WTC11 (cell line): ENCODE measurements at regions not wholly inside any gene's neighbourhood (a gene's known extent, or its start where the extent isn't known, plus 50 kb on each side); places are given as distances from the start of the nearest gene placed in this dataset.
"Not testable (repeated sequence)": the region's sequence is repeated elsewhere in the genome, so short reads cannot be mapped to it uniquely, and the experiment has no call there.

Experiments
- ATAC-seq: fragments of 200-7000 bp; cut with Tn5 transposase; 2 replicates; pipeline ENCODE4 v1.10.0; 2021; ENCODE audit warnings: mild to moderate bottlenecking, moderate library complexity
- CTCF ChIA-PET: fragments of 300-600 bp; sonication (Branson Sonifier 250); formaldehyde crosslinking; loops from one replicate; lab custom pipeline; 2021; ENCODE audit warnings: antibody characterized with exemption; lab: Charles Lee
- POLR2A ChIA-PET: fragments of 350-600 bp; sonication (Branson Sonifier 250); formaldehyde crosslinking; loops from one replicate; lab custom pipeline; 2021; ENCODE audit warnings: antibody characterized with exemption; lab: Charles Lee
- DNase-seq: peaks from one replicate; pipeline ENCODE4 v3.0.0; 2021; ENCODE audit warnings: low spot score
- H3K27ac Mint-ChIP-seq: 2 replicates; pipeline ENCODE4 v1.8.0; 2021; ENCODE audit warnings: mixed read lengths
- H3K27me3 Mint-ChIP-seq: 2 replicates; pipeline ENCODE4 v1.8.0; 2021; ENCODE audit warnings: low read depth, mild to moderate bottlenecking, moderate library complexity, mixed read lengths
- H3K36me3 Mint-ChIP-seq: 2 replicates; pipeline ENCODE4 v1.8.0; 2021; ENCODE audit warnings: mixed read lengths
- H3K4me1 Mint-ChIP-seq: 2 replicates; pipeline ENCODE4 v1.8.0; 2022; ENCODE audit warnings: mixed read lengths
- H3K4me3 Mint-ChIP-seq: 2 replicates; pipeline ENCODE4 v1.8.0; 2021; ENCODE audit warnings: mild to moderate bottlenecking, moderate library complexity, mixed read lengths
- H3K9me3 Mint-ChIP-seq: 2 replicates; pipeline ENCODE4 v1.8.0; 2021; ENCODE audit warnings: mixed read lengths
- CREB1 ChIP-seq: sonication (generic); formaldehyde crosslinking; IDR thresholded peaks from 2 replicates; pipeline ENCODE4 v1.8.0; 2023; ENCODE audit warnings: mild to moderate bottlenecking, missing genetic modification reagents
- CREM ChIP-seq: sonication (generic); formaldehyde crosslinking; IDR thresholded peaks from 2 replicates; pipeline ENCODE4 v1.8.1; 2022; ENCODE audit warnings: mild to moderate bottlenecking, missing genetic modification reagents, moderate library complexity
- EMX1 ChIP-seq: fragments of 250-450 bp; sonication (Bioruptor Pico); IDR thresholded peaks from 2 replicates; pipeline ENCODE4 v1.8.0; 2021; ENCODE audit warnings: mild to moderate bottlenecking
- GABPB1 ChIP-seq: sonication (generic); formaldehyde crosslinking; IDR thresholded peaks from 2 replicates; pipeline ENCODE4 v1.8.1; 2023; ENCODE audit warnings: mild to moderate bottlenecking, missing genetic modification reagents
- IRF2 ChIP-seq: sonication (generic); formaldehyde crosslinking; IDR thresholded peaks from 2 replicates; pipeline ENCODE4 v1.8.0; 2022; ENCODE audit warnings: low read depth, missing genetic modification reagents, borderline replicate concordance
- MXD4 ChIP-seq: fragments of 250-450 bp; sonication (Bioruptor Pico); IDR thresholded peaks from 2 replicates; pipeline ENCODE4 v1.8.0; 2021; ENCODE audit warnings: mild to moderate bottlenecking, moderate library complexity, borderline replicate concordance
- NFATC4 ChIP-seq: fragments of 250-450 bp; sonication (Bioruptor Pico); IDR thresholded peaks from 2 replicates; pipeline ENCODE4 v1.9.0; 2021; ENCODE audit warnings: mild to moderate bottlenecking
- SP1 ChIP-seq: sonication (generic); formaldehyde crosslinking; conservative IDR thresholded peaks from 2 replicates; pipeline ENCODE4 v1.8.1; 2022; ENCODE audit warnings: missing genetic modification reagents
- USF2 ChIP-seq: sonication (generic); formaldehyde crosslinking; IDR thresholded peaks from 2 replicates; pipeline ENCODE4 v1.8.1; 2023; ENCODE audit warnings: mild to moderate bottlenecking, missing genetic modification reagents, moderate library complexity
- ZNF317 ChIP-seq: sonication (generic); formaldehyde crosslinking; IDR thresholded peaks from 2 replicates; pipeline ENCODE4 v1.8.1; 2023; ENCODE audit warnings: low read depth, mild to moderate bottlenecking, moderate library complexity, missing genetic modification reagents, borderline replicate concordance
- ZNF416 ChIP-seq: fragments of 250-450 bp; sonication (Bioruptor Pico); IDR thresholded peaks from 2 replicates; pipeline ENCODE4 v1.9.0; 2021; ENCODE audit warnings: mild to moderate bottlenecking, inconsistent platforms
- ZSCAN18 ChIP-seq: fragments of 250-450 bp; sonication (Bioruptor Pico); IDR thresholded peaks from 2 replicates; pipeline ENCODE4 v2.1.2; 2022; ENCODE audit warnings: mild to moderate bottlenecking, moderate library complexity
- TF ChIP-seq, protein P1 (sequence below): fragments of 250-450 bp; sonication (Bioruptor Pico); IDR thresholded peaks from 2 replicates; pipeline ENCODE4 v1.9.0; 2021; ENCODE audit warnings: mild to moderate bottlenecking
- TF ChIP-seq, protein P2 (sequence below): sonication (generic); formaldehyde crosslinking; IDR thresholded peaks from 2 replicates; pipeline ENCODE4 v1.8.0; 2022; ENCODE audit warnings: mild to moderate bottlenecking, missing genetic modification reagents

GRCh38 chr4:178010596-178010995 lies 568.4 kb upstream of the AGA start:
- TF ChIP-seq ZNF416 (CRISPR knock-in tag) (no peak), ZSCAN18 (CRISPR knock-in tag) (no peak), ZNF317 (CRISPR knock-in tag) (no peak), SP1 (CRISPR knock-in tag) (no peak)
- TF ChIP-seq, protein P1, sequence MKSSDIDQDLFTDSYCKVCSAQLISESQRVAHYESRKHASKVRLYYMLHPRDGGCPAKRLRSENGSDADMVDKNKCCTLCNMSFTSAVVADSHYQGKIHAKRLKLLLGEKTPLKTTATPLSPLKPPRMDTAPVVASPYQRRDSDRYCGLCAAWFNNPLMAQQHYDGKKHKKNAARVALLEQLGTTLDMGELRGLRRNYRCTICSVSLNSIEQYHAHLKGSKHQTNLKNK (CRISPR knock-in tag): no peak
- Mint-ChIP-seq H3K9me3 (peaks cover 17% of the 10 kb centered on the region), H3K4me3 (no peak overlapping the region), H3K36me3 (peaks cover 14% of the 10 kb centered on the region; the same call in 1 of the 2 replicates), H3K27me3 (no peaks in the 10 kb centered on the region), H3K27ac (no peak overlapping the region), H3K4me1 (no peaks in the 10 kb centered on the region)
- no peak for DNase-seq
- no peak for ATAC-seq
- ChIA-PET POLR2A (no interaction called here), CTCF (no interaction called here)

GRCh38 chr4:178015046-178015445 lies 572.8 kb upstream of the AGA start:
- POLR2A ChIA-PET, H3K27me3 Mint-ChIP-seq, H3K4me3 Mint-ChIP-seq, CTCF ChIA-PET, H3K4me1 Mint-ChIP-seq, H3K36me3 Mint-ChIP-seq, H3K27ac Mint-ChIP-seq, H3K9me3 Mint-ChIP-seq, ATAC-seq, DNase-seq: not testable (repeated sequence)

- no peaks in the 10 kb centered on the region for H3K9me3 Mint-ChIP-seq
- no peak overlapping the region for H3K4me3 Mint-ChIP-seq
- no peak overlapping the region for H3K27ac Mint-ChIP-seq
- ChIA-PET CTCF (no interaction called here), POLR2A (no interaction called here)
- H3K27me3 Mint-ChIP-seq: no peaks in the 10 kb centered on the region
- DNase-seq (no peak), ATAC-seq (no peak)
- TF ChIP-seq CREM: no peak
- TF ChIP-seq NFATC4 (CRISPR knock-in tag): no peak
- TF ChIP-seq EMX1 (CRISPR knock-in tag): no peak
- TF ChIP-seq USF2: no peak
- no peak for TF ChIP-seq CREB1 (CRISPR knock-in tag)
- TF ChIP-seq, protein P2, sequence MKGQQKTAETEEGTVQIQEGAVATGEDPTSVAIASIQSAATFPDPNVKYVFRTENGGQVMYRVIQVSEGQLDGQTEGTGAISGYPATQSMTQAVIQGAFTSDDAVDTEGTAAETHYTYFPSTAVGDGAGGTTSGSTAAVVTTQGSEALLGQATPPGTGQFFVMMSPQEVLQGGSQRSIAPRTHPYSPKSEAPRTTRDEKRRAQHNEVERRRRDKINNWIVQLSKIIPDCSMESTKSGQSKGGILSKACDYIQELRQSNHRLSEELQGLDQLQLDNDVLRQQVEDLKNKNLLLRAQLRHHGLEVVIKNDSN (CRISPR knock-in tag): no peak
- no peak for TF ChIP-seq GABPB1 (CRISPR knock-in tag)
- no peak for TF ChIP-seq MXD4 (CRISPR knock-in tag)
- no peak for TF ChIP-seq IRF2 (CRISPR knock-in tag)
- H3K36me3 Mint-ChIP-seq: no peaks in the 10 kb centered on the region
- peaks cover 3% of the 10 kb centered on the region; the same call in 1 of the 2 replicates for H3K4me1 Mint-ChIP-seq
Observed at GRCh38 chr4:178026999-178027398, 584.8 kb upstream of the AGA start.

DNA sequence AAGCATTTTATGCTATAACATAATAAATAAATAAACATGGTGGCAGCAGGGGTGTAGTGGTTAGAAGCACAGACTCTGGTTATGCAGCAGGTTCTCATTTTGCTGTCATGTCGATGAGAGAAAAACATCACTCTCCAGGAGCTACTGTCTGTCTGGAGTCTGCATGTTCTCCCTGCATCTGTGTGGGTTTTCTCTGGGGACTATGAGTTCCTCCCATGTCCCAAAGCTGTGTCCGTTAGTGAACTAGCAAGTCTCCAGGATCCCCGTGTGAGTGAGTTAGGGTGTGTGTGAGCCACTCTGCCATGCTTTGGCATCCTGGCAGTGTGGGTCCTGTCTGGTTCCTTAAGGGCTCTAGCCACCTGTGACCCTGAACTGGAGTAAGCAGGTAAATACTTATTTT lies 585.6 kb upstream of the AGA start:
- Mint-ChIP-seq H3K27ac (no peak overlapping the region), H3K36me3 (no peaks in the 10 kb centered on the region), H3K27me3 (no peaks in the 10 kb centered on the region), H3K9me3 (no peaks in the 10 kb centered on the region), H3K4me3 (no peak overlapping the region), H3K4me1 (peaks cover 3% of the 10 kb centered on the region; the same call in 1 of the 2 replicates)
- ChIA-PET POLR2A (no interaction called here), CTCF (no interaction called here)
- DNase-seq: no peak
- TF ChIP-seq, protein P1 (CRISPR knock-in tag): no peak
- no peak for ATAC-seq
